ENCODE measurements at regions not wholly inside any gene's neighbourhood (a gene's known extent, or its start where the extent isn't known, plus 50 kb on each side); places are given as distances from the start of the nearest gene placed in this dataset.
"Not testable (repeated sequence)": the region's sequence is repeated elsewhere in the genome, so short reads cannot be mapped to it uniquely, and the experiment has no call there.

DNA sequence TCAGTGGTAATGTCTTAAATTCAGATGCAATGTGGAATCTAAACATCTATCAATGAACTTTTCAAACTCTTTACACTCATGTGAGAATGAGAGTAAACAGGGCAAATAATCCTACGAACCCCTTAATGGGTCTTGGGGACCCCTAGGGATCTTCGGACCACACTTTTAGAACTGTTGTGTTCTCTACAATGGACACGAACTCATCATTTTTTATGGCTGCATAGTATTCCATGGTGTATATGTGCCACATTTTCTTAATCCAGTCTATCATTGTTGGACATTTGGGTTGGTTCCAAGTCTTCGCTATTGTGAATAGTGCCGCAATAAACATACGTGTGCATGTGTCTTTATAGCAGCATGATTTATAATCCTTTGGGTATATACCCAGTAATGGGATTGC, 148.0 kb upstream of the PTPN1 start:
- not testable (repeated sequence) for DNase-seq

DNA sequence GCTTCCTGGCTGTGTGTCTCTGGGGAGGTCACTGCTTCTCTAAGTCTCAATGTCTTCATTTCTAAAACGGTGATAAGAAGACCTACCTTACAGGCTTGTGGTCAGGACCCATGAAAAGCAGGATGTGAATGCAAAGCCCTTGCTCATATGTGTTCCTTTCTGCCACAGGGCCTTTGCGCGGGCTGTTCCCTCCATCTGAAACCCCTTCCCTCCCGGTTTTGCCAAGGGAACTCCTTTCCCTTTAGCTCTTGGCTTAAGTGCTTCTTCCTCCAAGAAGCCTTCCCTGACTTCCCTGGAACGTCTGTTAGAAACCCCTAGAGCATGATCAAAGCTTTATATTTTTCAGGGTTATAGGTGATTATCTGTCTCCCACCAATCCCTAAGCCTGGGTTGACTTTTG, 147.2 kb upstream of the PTPN1 start:
- DNase-seq = no peak

DNA sequence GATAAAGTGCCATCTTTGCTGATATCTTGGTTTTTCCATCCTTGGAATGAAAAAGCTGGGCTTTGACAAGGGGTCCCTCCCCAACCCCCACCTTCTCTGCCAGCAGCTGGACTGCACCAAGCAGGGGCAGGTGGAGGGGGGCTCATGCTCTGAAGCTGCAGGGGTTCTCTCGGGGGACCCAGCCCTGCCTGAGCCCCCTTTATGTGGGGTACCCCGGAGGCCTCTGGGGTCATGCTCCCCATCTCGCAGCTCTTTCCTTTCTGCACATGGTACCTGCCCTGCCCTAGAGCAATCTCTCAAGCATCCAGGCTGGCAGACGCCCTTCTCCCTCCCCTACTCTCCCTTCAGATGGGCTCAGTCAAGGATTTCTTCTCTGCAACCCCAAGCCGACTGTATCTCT, 146.7 kb upstream of the PTPN1 start:
- DNase-seq = no peak

DNA sequence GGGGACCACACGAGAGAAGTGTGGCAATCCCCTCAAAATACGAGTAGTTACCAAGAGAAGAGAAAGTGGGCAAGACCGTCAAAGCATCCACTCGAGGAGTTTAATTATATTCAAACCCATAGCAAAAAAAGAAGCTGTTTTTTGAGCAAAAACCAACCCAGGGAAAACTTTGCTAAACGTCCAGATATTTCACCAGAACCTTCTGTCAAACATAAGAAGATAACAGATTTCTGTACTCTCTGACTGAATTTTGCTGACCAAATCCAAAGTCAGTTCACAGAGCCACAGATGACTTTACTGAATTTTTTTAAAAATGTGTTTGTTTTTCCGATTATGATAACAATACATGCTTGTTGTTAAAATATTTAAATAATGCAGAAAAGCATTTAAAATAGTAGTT, 145.6 kb upstream of the PTPN1 start:
- no peak for DNase-seq

- DNase-seq = peak; percentile 52
Observed at GRCh38 chr20:50366270-50367103, 143.7 kb upstream of the PTPN1 start.

DNA sequence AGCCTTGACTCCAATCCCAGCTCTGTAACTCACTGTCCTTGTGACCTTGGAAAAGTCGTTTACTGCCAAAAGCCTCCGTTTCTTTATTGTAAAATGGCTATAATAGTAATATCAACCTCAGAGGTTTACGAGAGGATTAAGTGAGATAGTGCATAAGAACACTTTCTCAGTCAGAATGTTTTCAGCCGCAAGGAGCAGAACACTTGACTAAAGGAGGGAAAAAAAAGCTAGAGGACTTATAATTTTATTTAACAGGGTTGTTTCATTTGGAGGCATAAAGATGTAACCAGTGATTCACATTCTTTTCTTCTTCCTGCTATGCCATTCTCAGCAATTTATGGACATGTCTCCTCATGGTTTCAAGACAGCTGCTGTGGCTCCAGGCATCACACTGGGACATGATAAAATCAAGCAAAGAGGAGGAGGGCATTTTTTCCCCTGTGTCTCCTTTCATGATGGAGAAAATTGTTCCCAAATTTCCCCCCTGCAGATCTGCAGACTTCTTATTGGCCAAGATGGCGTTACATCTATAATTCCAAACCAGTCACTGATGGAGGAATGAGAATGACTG, 143.0 kb upstream of the PTPN1 start:
- DNase-seq = no peak

GRCh38 chr20:50367739-50368375, 142.3 kb upstream of the PTPN1 start:
- DNase-seq = no peak

GRCh38 chr20:50368386-50368785, 141.8 kb upstream of the PTPN1 start:
- DNase-seq = no peak

DNA sequence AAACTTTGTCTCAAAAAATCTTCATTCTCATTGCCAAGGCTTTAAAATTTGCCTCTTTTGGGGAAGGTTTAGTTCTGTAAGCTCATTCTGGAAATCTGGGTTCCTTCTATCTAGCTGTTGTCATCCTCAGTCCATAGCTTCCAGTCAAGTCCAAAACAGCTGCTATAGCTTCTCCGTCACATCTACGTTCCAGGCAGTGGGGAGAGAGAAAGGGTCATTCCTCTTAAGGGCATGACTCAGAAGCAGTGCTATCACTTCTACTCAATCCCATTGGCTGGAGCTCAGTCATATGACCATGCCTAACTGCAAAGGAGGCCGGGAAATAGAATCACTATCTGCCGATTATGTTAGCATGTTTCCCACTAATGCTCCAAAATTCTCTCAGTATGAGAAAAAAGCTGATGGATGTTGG, 141.4 kb upstream of the PTPN1 start:
- no peak for DNase-seq

- no peak for DNase-seq
Observed at GRCh38 chr20:50369225-50370035, 140.8 kb upstream of the PTPN1 start.

DNA sequence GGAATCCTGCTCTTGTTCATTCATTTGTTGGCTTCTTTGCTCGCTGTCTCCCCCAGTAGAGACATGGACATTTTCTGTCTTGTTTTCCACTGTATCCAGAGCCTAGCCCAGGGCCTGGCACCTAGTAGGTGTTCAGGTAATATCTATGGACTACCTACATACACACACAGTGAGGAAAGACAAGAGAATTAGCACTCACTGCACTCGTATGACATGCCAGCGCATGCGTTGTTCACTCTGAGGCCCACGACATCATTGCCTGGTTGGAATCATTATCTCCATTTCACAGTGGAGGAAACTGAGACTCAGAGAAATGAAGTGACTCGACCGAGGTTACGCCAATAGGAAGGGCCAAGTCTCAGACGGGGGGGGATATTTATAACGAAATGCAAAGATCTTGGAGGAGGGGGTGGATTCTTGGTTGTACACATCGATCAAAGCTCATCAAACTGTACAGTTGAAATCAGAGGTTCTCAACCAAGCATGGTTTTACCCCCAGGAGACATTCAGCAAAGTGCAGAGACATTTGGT, 140.1 kb upstream of the PTPN1 start:
- no peak for DNase-seq

- DNase-seq = no peak
Observed at GRCh38 chr20:50371878-50372769, 138.1 kb upstream of the PTPN1 start.

GRCh38 chr20:50372770-50373088, 137.5 kb upstream of the PTPN1 start:
- DNase-seq = no peak

DNA sequence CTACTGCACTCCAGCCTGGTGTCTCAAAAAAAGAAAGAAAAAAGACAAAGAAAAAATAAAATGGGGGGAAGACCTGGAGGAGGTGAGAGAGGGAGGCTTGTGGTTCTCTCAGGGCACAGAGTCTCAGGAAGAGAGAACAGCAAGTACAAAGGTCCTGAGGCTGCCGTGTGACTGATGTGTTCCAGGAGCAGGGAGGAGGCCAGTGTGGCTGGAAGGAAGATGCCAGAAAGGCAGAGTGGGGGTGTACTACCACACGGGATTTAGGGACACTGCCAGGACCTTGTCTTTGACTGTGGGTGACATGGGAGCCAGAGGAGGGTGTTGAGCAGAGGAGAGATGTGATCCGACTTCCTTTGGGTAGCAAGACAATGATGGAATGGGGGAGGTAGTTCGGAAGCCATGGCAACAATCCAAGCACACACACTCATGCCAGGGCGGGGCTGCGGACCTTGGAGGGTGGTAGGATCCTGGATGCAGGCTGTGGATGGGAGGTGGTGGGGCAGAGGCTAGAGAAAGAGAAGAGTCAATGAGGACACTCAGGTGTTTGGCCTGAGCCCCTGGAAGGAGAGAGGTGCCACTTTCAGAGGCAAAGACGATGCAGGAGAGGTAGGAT, 136.4 kb upstream of the PTPN1 start:
- no peak for DNase-seq

DNA sequence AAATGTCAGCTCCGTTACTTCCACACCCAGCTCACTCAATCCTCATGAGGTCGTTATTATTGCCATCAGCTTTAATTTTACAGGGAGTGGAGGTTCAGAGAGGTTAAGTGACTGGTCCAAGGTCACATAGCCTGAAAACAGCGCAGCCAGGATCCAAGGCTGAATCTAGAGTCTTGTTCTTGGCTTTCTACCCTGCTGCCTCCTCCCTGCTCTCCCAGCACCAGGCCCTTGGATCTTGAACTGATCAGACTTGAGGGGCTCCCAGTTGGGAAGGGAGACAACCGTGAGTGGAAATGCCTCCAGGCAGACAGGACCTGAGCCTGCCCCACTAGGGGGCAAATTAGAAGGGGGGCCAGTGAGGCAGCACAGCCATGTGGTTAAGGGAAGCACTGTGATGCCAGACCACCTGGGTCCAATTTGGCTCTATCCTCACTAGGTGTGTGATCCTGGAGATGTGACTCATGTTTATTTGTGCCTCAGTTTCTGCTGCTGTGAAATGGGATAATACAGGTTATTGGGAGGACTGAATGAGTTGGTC, 135.6 kb upstream of the PTPN1 start:
- no peak for DNase-seq

DNA sequence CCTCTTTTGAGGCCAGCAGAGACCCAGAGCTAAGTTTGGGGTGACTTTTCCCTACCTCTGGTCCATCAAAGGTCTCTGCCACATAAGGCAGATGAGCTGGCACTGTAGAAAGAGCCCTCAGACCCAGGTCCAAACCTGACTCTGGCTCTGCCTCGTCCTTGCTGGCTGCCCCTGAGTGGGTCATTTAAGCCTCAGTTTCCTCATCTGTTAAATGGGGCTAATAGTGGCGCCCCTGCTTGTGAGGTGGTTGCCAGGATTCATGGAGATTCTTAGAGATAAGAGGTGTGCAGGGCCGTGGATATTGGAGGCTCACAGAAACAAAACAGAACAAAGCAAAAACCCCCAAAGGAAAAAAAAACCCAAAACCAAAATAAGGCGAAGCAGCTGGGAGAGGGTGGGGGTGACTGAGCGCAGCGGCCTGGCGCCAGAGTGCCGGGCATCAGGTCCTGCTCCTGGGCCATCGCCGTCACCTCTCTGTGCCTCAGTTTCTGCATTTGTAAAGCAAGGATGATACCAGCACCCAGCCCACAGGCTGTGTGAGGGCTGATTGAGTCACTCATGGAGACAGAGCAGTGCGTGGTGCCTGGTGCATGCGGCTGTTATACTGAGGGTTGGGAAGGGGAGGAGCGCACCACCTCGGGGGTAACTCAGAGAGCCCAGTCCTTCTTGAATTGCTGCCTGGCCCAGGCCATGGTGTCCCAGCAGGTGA, 133.8 kb upstream of the PTPN1 start:
- no peak for DNase-seq

DNA sequence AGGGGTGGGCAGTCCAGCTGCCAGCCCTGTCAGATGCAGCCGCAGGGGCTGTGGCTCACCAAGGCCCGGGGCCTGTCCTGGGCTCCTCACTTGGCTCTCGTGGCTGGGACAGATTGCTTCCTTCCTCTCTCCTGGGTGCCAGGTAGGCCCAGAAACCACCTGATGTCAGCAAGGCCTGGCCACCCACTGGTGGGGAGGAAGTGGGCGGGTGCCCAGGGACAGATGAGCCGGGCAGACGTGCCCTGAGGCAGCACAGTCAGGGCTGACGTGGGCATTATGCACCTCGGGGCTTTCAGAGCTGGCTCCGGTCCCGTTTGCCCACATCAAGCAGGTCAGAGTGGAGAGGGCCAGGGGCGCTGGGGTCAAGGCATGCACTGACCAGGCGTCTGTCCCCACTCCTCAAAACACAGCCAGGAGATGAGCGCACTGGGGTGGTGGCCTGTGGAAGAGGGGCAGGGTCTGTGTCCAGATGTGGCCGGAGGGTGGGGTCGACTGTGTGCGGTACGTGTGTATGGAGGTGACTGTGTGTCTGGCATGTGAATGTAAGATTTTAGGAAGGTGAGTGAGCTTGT, 133.2 kb upstream of the PTPN1 start:
- DNase-seq = peak; percentile 21

GRCh38 chr20:50378170-50379000, 131.8 kb upstream of the PTPN1 start:
- DNase-seq = no peak
